Upper lobe of left lung (tissue), 4 donors: ENCODE measurements at regions not wholly inside any gene's neighbourhood (a gene's known extent, or its start where the extent isn't known, plus 50 kb on each side); places are given as distances from the start of the nearest gene placed in this dataset.
"Not testable (repeated sequence)": the region's sequence is repeated elsewhere in the genome, so short reads cannot be mapped to it uniquely, and the experiment has no call there.

Experiments
- CTCF ChIP-seq, 6 experiments: fragments of 450-650 bp in 4 of 6; fragments of 200-600 bp in 2 of 6; sonication (generic) in 2 of 6; IDR thresholded peaks; one replicate each; pipeline ENCODE4 v1.5.1; 2016 to 2019; ENCODE audit warnings: antibody characterized with exemption in 6 of 6
- POLR2A ChIP-seq, 4 donors: fragments of 450-650 bp; IDR thresholded peaks; one replicate each; pipeline ENCODE4 v1.5.1; 2016 to 2017; ENCODE audit warnings: antibody characterized with exemption in 4 of 4, mild to moderate bottlenecking in 2 of 4

GRCh38 chr4:4057226-4057625, 169.5 kb downstream of the OTOP1 start:
- TF ChIP-seq CTCF, POLR2A (IDR thresholded peaks at IDR 0.05): not testable (repeated sequence)
